RWPE2 (cell line): ENCODE measurements at regions not wholly inside any gene's neighbourhood (a gene's known extent, or its start where the extent isn't known, plus 50 kb on each side); places are given as distances from the start of the nearest gene placed in this dataset.

Experiments
- ATAC-seq: fragments of 200-7000 bp; cut with Tn5 transposase; 3 replicates; pipeline ENCODE4 v1.9.1; 2021; ENCODE audit warnings: low read depth
- DNase-seq: peaks from one replicate; pipeline ENCODE4 v3.0.0-alpha.2; 2020; ENCODE audit warnings: low spot score
- H3K27ac ChIP-seq: fragments of 450-650 bp; 2 replicates; pipeline ENCODE4 v1.5.1; 2017; ENCODE audit warnings: mild to moderate bottlenecking; ENCODE audit not compliant: poor library complexity, severe bottlenecking
- H3K27me3 ChIP-seq: fragments of 250-450 bp; sonication (Bioruptor Pico); 2 replicates; pipeline ENCODE4 v1.5.1; 2021; ENCODE audit warnings: mild to moderate bottlenecking, moderate library complexity; ENCODE audit not compliant: insufficient read depth, poor library complexity, severe bottlenecking
- H3K36me3 ChIP-seq: fragments of 250-450 bp; sonication (Bioruptor Pico); 2 replicates; pipeline ENCODE4 v1.5.1; 2020; ENCODE audit warnings: low read depth, mild to moderate bottlenecking, moderate library complexity
- H3K4me1 ChIP-seq: fragments of 250-450 bp; sonication (Bioruptor Pico); 2 replicates; pipeline ENCODE4 v1.5.1; 2021; ENCODE audit warnings: mild to moderate bottlenecking, moderate library complexity; ENCODE audit not compliant: insufficient read depth, poor library complexity, severe bottlenecking
- H3K4me3 ChIP-seq: fragments of 250-450 bp; sonication (Bioruptor Pico); 2 replicates; pipeline ENCODE4 v1.5.1; 2021; ENCODE audit warnings: mild to moderate bottlenecking, moderate library complexity; ENCODE audit not compliant: severe bottlenecking
- H3K9me3 ChIP-seq: fragments of 250-450 bp; sonication (Bioruptor Pico); 2 replicates; pipeline ENCODE4 v1.5.1; 2021; ENCODE audit warnings: mild to moderate bottlenecking, moderate library complexity; ENCODE audit not compliant: severe bottlenecking
- TF ChIP-seq, protein P1 (sequence below): fragments of 450-650 bp; IDR thresholded peaks from one replicate; pipeline ENCODE4 v1.5.1; 2017; ENCODE audit warnings: mild to moderate bottlenecking, moderate library complexity; ENCODE audit not compliant: poor library complexity, severe bottlenecking

- Histone ChIP-seq H3K9me3 (no peaks in the 10 kb centered on the region), H3K27ac (no peak overlapping the region), H3K4me3 (no peak overlapping the region), H3K36me3 (no peaks in the 10 kb centered on the region), H3K27me3 (peaks cover 12% of the 10 kb centered on the region), H3K4me1 (no peaks in the 10 kb centered on the region)
- no peak for DNase-seq
- ATAC-seq, result no peak
- TF ChIP-seq, protein P1, sequence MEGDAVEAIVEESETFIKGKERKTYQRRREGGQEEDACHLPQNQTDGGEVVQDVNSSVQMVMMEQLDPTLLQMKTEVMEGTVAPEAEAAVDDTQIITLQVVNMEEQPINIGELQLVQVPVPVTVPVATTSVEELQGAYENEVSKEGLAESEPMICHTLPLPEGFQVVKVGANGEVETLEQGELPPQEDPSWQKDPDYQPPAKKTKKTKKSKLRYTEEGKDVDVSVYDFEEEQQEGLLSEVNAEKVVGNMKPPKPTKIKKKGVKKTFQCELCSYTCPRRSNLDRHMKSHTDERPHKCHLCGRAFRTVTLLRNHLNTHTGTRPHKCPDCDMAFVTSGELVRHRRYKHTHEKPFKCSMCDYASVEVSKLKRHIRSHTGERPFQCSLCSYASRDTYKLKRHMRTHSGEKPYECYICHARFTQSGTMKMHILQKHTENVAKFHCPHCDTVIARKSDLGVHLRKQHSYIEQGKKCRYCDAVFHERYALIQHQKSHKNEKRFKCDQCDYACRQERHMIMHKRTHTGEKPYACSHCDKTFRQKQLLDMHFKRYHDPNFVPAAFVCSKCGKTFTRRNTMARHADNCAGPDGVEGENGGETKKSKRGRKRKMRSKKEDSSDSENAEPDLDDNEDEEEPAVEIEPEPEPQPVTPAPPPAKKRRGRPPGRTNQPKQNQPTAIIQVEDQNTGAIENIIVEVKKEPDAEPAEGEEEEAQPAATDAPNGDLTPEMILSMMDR, result no peak
These were observed 280.1 kb upstream of the SALL3 start for GRCh38 chr18:78699499-78699898.

GRCh38 chr18:78701771-78702396, 277.7 kb upstream of the SALL3 start:
- no peak for ATAC-seq
- Histone ChIP-seq H3K27me3 (peaks cover 12% of the 10 kb centered on the region), H3K4me1 (no peaks in the 10 kb centered on the region), H3K9me3 (no peaks in the 10 kb centered on the region), H3K27ac (no peak overlapping the region), H3K36me3 (no peaks in the 10 kb centered on the region), H3K4me3 (no peak overlapping the region)
- TF ChIP-seq, protein P1, result no peak
- DNase-seq, result no peak

GRCh38 chr18:78703291-78703690, 276.3 kb upstream of the SALL3 start:
- TF ChIP-seq, protein P1, result no peak
- ATAC-seq (no peak), DNase-seq (no peak)
- peaks cover 12% of the 10 kb centered on the region for H3K27me3 ChIP-seq
- no peaks in the 10 kb centered on the region for H3K9me3 ChIP-seq
- no peak overlapping the region for H3K27ac ChIP-seq
- no peak overlapping the region for H3K4me3 ChIP-seq
- no peaks in the 10 kb centered on the region for H3K36me3 ChIP-seq
- H3K4me1 ChIP-seq, result no peaks in the 10 kb centered on the region

- DNase-seq (no peak), ATAC-seq (no peak)
- Histone ChIP-seq H3K9me3 (no peaks in the 10 kb centered on the region), H3K4me3 (no peak overlapping the region), H3K36me3 (no peaks in the 10 kb centered on the region), H3K27ac (no peak overlapping the region), H3K27me3 (peaks cover 12% of the 10 kb centered on the region), H3K4me1 (no peaks in the 10 kb centered on the region)
- TF ChIP-seq, protein P1, result no peak
These were observed 274.6 kb upstream of the SALL3 start for GRCh38 chr18:78704971-78705461.

GRCh38 chr18:78709261-78709809, 270.3 kb upstream of the SALL3 start:
- ATAC-seq (no peak), DNase-seq (no peak)
- Histone ChIP-seq H3K36me3 (no peaks in the 10 kb centered on the region), H3K4me3 (no peak overlapping the region), H3K9me3 (no peaks in the 10 kb centered on the region), H3K27me3 (peaks cover 4% of the 10 kb centered on the region), H3K27ac (no peak overlapping the region), H3K4me1 (no peaks in the 10 kb centered on the region)
- TF ChIP-seq, protein P1, result no peak
